ENCODE measurements at regions not wholly inside any gene's neighbourhood (a gene's known extent, or its start where the extent isn't known, plus 50 kb on each side); places are given as distances from the start of the nearest gene placed in this dataset.
"Not testable (repeated sequence)": the region's sequence is repeated elsewhere in the genome, so short reads cannot be mapped to it uniquely, and the experiment has no call there.

GRCh38 chr4:19126903-19127302 lies 1105.3 kb upstream of the LCORL start:
- DNase-seq: no peak

- DNase-seq: no peak
These were observed 1102.1 kb upstream of the LCORL start for GRCh38 chr4:19123681-19124080.

- DNase-seq: no peak
These were observed 1098.5 kb upstream of the LCORL start for GRCh38 chr4:19119904-19120560.

- DNase-seq: no peak
These were observed 1095.5 kb upstream of the LCORL start for GRCh38 chr4:19117022-19117421.

- no peak for DNase-seq
These were observed 1082.6 kb upstream of the LCORL start for GRCh38 chr4:19104176-19104575.

GRCh38 chr4:19095491-19096046 lies 1074.0 kb upstream of the LCORL start:
- DNase-seq: no peak

GRCh38 chr4:19093951-19094350 lies 1072.4 kb upstream of the LCORL start:
- no peak for DNase-seq

- DNase-seq: no peak
These were observed 1071.2 kb upstream of the LCORL start for GRCh38 chr4:19092797-19093196.

GRCh38 chr4:19074036-19074435 lies 1052.5 kb upstream of the LCORL start:
- DNase-seq: no peak

GRCh38 chr4:19063662-19064061 lies 1042.1 kb upstream of the LCORL start:
- no peak for DNase-seq

GRCh38 chr4:19054916-19055315 lies 1033.4 kb upstream of the LCORL start:
- no peak for DNase-seq

GRCh38 chr4:19051831-19052230 lies 1030.3 kb upstream of the LCORL start:
- no peak for DNase-seq

- no peak for DNase-seq
These were observed 1025.8 kb upstream of the LCORL start for GRCh38 chr4:19047279-19047880.

GRCh38 chr4:19039816-19040215 lies 1018.3 kb upstream of the LCORL start:
- DNase-seq: no peak

GRCh38 chr4:19038231-19038630 lies 1016.7 kb upstream of the LCORL start:
- DNase-seq: no peak

GRCh38 chr4:19033816-19034733 lies 1012.5 kb upstream of the LCORL start:
- DNase-seq: no peak

- DNase-seq: no peak
These were observed 1009.0 kb upstream of the LCORL start for GRCh38 chr4:19030536-19030935.

- no peak for DNase-seq
These were observed 1008.5 kb upstream of the LCORL start for GRCh38 chr4:19030048-19030447.

- DNase-seq: no peak
These were observed 1004.7 kb upstream of the LCORL start for GRCh38 chr4:19026281-19026680.

- no peak for DNase-seq
These were observed 1003.5 kb upstream of the LCORL start for GRCh38 chr4:19025031-19025430.

GRCh38 chr4:19024047-19024446 lies 1002.5 kb upstream of the LCORL start:
- no peak for DNase-seq

GRCh38 chr4:19021617-19022016 lies 1000.1 kb upstream of the LCORL start:
- no peak for DNase-seq

- DNase-seq: not testable (repeated sequence)
These were observed 995.0 kb upstream of the LCORL start for GRCh38 chr4:19016550-19016949.

- DNase-seq: no peak
These were observed 993.0 kb upstream of the LCORL start for GRCh38 chr4:19014594-19014993.

Measured in SIG-M5 (cell line).